ENCODE measurements at regions not wholly inside any gene's neighbourhood (a gene's known extent, or its start where the extent isn't known, plus 50 kb on each side); places are given as distances from the start of the nearest gene placed in this dataset.

GRCh38 chr9:16325966-16326365 lies 544.5 kb downstream of the BNC2 start:
- no peak for TF ChIP-seq POLR2A (IDR thresholded peaks at IDR 0.05)
- no peak for TF ChIP-seq CTCF (IDR thresholded peaks at IDR 0.05)
